GM12873 (cell line): ENCODE measurements at regions not wholly inside any gene's neighbourhood (a gene's known extent, or its start where the extent isn't known, plus 50 kb on each side); places are given as distances from the start of the nearest gene placed in this dataset.

Source experiments
- TF ChIP-seq, protein P1 (sequence below): IDR thresholded peaks from 2 replicates; pipeline ENCODE4 v1.5.1; 2012; ENCODE audit warnings: low read depth, mild to moderate bottlenecking, moderate library complexity, low read length, control low read depth; ENCODE audit not compliant: insufficient read depth; ENCODE audit errors: missing control alignments

GRCh38 chr15:70502529-70502928 lies 260.8 kb downstream of the UACA start:
- TF ChIP-seq, protein P1, sequence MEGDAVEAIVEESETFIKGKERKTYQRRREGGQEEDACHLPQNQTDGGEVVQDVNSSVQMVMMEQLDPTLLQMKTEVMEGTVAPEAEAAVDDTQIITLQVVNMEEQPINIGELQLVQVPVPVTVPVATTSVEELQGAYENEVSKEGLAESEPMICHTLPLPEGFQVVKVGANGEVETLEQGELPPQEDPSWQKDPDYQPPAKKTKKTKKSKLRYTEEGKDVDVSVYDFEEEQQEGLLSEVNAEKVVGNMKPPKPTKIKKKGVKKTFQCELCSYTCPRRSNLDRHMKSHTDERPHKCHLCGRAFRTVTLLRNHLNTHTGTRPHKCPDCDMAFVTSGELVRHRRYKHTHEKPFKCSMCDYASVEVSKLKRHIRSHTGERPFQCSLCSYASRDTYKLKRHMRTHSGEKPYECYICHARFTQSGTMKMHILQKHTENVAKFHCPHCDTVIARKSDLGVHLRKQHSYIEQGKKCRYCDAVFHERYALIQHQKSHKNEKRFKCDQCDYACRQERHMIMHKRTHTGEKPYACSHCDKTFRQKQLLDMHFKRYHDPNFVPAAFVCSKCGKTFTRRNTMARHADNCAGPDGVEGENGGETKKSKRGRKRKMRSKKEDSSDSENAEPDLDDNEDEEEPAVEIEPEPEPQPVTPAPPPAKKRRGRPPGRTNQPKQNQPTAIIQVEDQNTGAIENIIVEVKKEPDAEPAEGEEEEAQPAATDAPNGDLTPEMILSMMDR, result no peak

DNA sequence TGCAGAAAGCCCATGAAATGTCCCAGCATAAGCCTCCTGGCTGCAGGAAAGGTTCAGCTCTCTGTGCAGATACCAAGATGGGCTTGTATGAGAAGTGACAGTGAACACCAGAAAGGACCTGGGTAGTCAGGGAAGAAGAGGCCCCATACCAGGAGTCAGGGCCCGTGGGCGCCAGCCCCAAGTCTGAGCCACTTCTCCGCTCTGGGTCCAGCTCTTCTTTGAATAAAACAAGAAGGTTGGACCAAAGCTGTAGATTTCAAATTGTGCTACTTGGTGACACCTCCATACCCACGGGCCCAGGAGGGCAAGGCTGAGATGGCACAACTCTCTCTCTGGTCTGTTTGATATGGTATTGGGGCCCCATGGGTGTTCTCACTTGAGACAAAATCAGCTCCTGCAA lies 261.5 kb downstream of the UACA start:
- TF ChIP-seq, protein P1, result no peak

GRCh38 chr15:70501121-70501727 lies 262.1 kb downstream of the UACA start:
- TF ChIP-seq, protein P1, result no peak

GRCh38 chr15:70499791-70500190 lies 263.6 kb downstream of the UACA start:
- TF ChIP-seq, protein P1, result no peak

DNA sequence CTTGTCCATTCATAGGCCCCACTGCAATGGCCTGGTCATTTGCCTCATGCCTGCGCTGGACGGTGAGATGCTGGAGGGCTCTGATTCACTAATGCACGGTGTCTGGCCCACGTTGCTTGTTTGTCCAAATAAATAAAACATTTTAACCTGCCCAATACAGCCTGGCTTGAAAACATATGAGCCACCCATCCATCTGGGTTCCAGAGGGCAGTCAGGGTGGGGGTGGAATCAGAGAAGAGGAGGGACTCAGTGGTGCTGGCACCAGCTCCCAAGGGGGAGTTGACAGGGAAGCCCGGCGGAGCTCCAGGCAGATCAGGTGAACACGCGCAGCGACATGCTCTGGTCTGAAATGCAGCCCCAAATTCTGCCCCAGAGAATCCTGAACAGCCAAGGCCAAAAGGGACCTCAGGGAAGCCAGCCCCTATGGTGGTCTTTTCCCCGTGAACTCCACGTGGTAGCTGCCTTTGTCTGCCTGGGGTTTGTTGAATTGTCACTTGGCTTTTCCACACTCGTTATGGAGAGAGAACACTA lies 265.2 kb downstream of the UACA start:
- TF ChIP-seq, protein P1, result no peak

DNA sequence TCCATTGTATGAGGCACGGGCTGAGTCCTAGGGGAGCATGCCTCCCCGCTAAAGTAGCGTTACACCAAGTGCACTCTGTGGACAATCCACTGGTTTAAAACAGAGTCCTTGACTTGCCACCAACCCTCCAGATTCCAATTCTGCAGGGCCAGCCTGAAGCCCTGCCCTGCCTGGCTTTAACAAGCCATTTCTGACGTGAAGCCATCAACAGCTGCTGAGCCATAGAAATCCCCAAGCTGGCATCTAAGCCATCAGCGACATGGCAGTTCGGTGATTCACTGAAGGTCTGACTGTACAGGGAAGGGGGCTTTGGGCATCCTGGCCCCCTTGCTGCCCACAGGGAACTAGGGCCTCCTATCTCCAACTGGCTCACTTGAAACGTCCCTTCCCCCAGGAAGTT lies 265.7 kb downstream of the UACA start:
- TF ChIP-seq, protein P1, result no peak

- TF ChIP-seq, protein P1, result no peak
Observed at GRCh38 chr15:70495991-70496599, 267.3 kb downstream of the UACA start.
